Osteocyte (in vitro differentiated cells): ENCODE measurements at regions not wholly inside any gene's neighbourhood (a gene's known extent, or its start where the extent isn't known, plus 50 kb on each side); places are given as distances from the start of the nearest gene placed in this dataset.

ENCODE experiments used
- DNase-seq: peaks from one replicate; pipeline ENCODE4 v3.0.0; 2021; ENCODE audit warnings: mixed read lengths; ENCODE audit not compliant: unreplicated experiment; ENCODE audit errors: extremely low spot score
- H3K27ac Mint-ChIP-seq: one replicate; pipeline ENCODE4 v1.8.0; 2021; ENCODE audit warnings: mild to moderate bottlenecking, mixed read lengths; ENCODE audit not compliant: unreplicated experiment
- H3K27me3 Mint-ChIP-seq: one replicate; pipeline ENCODE4 v1.8.0; 2021; ENCODE audit warnings: mixed read lengths; ENCODE audit not compliant: unreplicated experiment
- H3K36me3 Mint-ChIP-seq: one replicate; pipeline ENCODE4 v1.8.0; 2021; ENCODE audit warnings: mixed read lengths; ENCODE audit not compliant: unreplicated experiment
- H3K4me1 Mint-ChIP-seq: one replicate; pipeline ENCODE4 v1.8.0; 2021; ENCODE audit warnings: mixed read lengths; ENCODE audit not compliant: unreplicated experiment
- H3K4me3 Mint-ChIP-seq: one replicate; pipeline ENCODE4 v1.8.0; 2021; ENCODE audit warnings: mild to moderate bottlenecking, moderate library complexity, mixed read lengths; ENCODE audit not compliant: unreplicated experiment
- H3K9me3 Mint-ChIP-seq: one replicate; pipeline ENCODE4 v1.8.0; 2021; ENCODE audit warnings: mixed read lengths; ENCODE audit not compliant: unreplicated experiment
- TF ChIP-seq, protein P1 (sequence below): fragments of 200-600 bp; sonication (generic); IDR thresholded peaks from 2 replicates; pipeline ENCODE4 v1.5.0; 2021; ENCODE audit warnings: antibody characterized with exemption, mild to moderate bottlenecking, moderate library complexity

DNA sequence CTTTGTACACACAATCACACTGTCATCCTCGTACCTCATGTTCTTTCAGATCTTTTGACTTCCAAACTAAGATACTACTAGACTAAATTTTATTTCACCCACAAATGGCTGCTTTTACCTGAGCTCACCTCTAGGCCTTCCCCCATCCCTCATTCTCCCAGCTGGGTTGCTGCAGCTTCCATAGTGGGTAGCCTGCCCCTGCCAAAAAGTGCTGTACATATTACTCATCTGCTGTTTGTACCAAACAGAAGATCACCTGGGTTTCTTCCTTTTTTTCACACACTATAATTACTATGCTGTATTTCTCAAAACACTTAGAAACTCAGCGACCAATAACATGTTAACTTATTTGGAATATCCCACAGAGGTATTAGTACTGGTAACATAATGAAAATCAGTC, 267.6 kb upstream of the PRDM1 start:
- Mint-ChIP-seq H3K4me1 (peaks cover 3% of the 10 kb centered on the region), H3K9me3 (peaks cover 9% of the 10 kb centered on the region), H3K36me3 (no peaks in the 10 kb centered on the region), H3K27me3 (no peaks in the 10 kb centered on the region), H3K27ac (no peak overlapping the region), H3K4me3 (no peak overlapping the region)
- no peak for DNase-seq
- TF ChIP-seq, protein P1, sequence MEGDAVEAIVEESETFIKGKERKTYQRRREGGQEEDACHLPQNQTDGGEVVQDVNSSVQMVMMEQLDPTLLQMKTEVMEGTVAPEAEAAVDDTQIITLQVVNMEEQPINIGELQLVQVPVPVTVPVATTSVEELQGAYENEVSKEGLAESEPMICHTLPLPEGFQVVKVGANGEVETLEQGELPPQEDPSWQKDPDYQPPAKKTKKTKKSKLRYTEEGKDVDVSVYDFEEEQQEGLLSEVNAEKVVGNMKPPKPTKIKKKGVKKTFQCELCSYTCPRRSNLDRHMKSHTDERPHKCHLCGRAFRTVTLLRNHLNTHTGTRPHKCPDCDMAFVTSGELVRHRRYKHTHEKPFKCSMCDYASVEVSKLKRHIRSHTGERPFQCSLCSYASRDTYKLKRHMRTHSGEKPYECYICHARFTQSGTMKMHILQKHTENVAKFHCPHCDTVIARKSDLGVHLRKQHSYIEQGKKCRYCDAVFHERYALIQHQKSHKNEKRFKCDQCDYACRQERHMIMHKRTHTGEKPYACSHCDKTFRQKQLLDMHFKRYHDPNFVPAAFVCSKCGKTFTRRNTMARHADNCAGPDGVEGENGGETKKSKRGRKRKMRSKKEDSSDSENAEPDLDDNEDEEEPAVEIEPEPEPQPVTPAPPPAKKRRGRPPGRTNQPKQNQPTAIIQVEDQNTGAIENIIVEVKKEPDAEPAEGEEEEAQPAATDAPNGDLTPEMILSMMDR: no peak

DNA sequence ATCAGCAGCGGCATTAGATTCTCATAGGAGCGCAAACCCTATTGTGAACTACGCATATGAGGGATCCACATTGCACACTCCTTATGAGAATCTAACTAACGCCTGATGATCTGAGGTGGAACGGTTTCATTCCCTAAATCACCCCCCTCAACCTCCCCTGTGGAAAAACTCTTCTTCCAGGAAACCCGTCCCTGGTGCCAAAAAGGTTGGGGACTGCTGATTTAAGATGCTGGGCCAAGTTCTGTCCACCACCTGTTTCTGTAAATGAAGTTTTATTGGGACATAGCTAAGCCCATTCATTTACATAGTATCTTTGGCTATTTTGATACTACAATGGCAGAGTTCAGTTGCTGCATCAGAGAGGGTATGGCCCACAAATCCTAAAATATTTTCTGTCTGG, 268.2 kb upstream of the PRDM1 start:
- no peak overlapping the region for H3K4me3 Mint-ChIP-seq
- no peak overlapping the region for H3K27ac Mint-ChIP-seq
- no peaks in the 10 kb centered on the region for H3K27me3 Mint-ChIP-seq
- H3K4me1 Mint-ChIP-seq: peaks cover 3% of the 10 kb centered on the region
- H3K9me3 Mint-ChIP-seq: peaks cover 9% of the 10 kb centered on the region
- H3K36me3 Mint-ChIP-seq: no peaks in the 10 kb centered on the region
- TF ChIP-seq, protein P1: no peak
- no peak for DNase-seq

DNA sequence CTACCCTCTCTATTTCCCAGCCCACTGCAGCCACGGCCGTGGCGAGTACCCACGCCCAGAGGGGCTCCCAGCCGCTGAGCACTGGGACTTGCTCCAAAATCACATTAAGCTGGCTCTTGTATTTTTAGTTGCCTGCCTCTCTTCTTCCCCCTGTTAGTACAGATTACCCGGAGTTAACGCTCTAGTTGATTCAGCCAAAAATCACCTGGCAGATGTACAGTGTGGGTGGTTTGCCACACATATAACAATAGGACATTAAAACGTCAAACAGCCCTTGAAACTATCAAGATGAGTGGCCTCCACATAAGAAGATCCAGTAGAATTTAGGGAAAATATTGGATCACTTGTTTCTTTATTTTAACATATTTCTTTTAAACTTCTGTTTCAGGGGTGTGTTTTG, 268.8 kb upstream of the PRDM1 start:
- H3K4me1 Mint-ChIP-seq: peaks cover 3% of the 10 kb centered on the region
- no peak overlapping the region for H3K4me3 Mint-ChIP-seq
- DNase-seq: no peak
- H3K9me3 Mint-ChIP-seq: peaks cover 6% of the 10 kb centered on the region
- H3K36me3 Mint-ChIP-seq: no peaks in the 10 kb centered on the region
- TF ChIP-seq, protein P1: no peak
- H3K27me3 Mint-ChIP-seq: no peaks in the 10 kb centered on the region
- H3K27ac Mint-ChIP-seq: no peak overlapping the region

DNA sequence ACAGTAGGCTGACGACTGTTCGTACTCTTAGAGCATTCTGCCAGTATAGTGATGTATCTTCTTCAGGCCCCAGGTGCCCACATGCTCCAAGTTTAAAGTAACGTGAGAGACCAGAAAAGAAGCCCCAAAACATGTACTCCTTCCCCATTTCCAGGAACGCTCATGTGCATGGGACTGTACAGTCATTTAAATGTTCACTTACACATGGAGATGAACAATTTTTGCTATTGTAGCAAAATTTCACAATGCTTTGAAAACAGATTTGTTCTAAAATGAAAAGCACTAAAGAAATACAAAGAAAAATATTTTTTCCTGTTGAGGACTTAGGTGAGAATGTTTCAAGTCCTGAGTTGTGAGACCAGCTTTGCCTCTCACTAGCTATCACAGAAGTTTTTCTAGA, 269.3 kb upstream of the PRDM1 start:
- Mint-ChIP-seq H3K4me1 (peaks cover 3% of the 10 kb centered on the region), H3K36me3 (no peaks in the 10 kb centered on the region), H3K27ac (no peak overlapping the region), H3K9me3 (peaks cover 3% of the 10 kb centered on the region), H3K27me3 (no peaks in the 10 kb centered on the region), H3K4me3 (no peak overlapping the region)
- no peak for DNase-seq
- TF ChIP-seq, protein P1: no peak

DNA sequence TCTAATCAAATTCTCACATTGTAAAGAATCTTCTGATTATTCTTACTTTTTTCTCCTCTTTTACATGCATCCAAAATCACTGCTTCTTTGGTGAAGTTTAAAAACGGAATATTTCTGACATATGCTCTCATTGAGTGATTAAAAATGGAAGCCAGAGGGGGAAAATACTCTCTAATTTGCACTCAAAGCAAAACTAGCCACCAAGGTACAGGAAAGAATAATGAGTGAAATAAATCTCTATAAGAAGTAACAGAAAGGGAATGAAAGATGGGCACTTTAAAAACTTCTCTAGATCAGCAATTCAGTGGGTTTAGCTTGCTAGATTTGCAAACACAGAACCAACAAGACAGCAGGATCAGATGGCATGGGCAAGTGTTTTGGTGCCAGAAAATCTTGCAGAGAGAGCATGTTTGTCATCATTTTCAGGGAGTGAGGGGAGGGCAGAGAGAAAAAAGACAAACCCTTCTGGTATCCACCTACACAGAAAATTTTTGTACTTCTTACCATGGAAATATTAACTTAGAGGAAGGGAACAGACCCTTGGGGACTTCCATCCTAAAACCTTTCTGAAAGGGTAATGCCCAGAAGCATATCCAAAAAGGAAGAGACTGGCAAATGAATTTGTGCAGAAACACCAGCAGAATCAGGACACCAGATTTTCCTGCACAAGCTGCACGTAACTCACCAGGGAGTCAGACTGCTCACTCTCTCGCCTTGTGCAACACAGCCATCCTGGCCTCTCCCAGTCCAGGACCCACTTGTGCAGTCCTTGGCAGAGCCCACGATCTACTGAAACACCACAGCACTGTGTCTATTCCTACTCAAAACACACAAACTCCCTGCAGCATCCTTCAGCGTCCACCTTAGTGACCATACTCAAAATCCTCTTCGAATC, 270.2 kb upstream of the PRDM1 start:
- H3K4me1 Mint-ChIP-seq: peaks cover 6% of the 10 kb centered on the region
- DNase-seq: no peak
- no peaks in the 10 kb centered on the region for H3K36me3 Mint-ChIP-seq
- H3K4me3 Mint-ChIP-seq: no peak overlapping the region
- no peaks in the 10 kb centered on the region for H3K9me3 Mint-ChIP-seq
- TF ChIP-seq, protein P1: no peak
- H3K27me3 Mint-ChIP-seq: no peaks in the 10 kb centered on the region
- no peak overlapping the region for H3K27ac Mint-ChIP-seq
